Urinary bladder (tissue), 3 donors: ENCODE measurements at regions not wholly inside any gene's neighbourhood (a gene's known extent, or its start where the extent isn't known, plus 50 kb on each side); places are given as distances from the start of the nearest gene placed in this dataset.

Experiments used
- DNase-seq: peaks from one replicate; pipeline ENCODE4 v3.0.0-alpha.2; 2015; ENCODE audit errors: extremely low spot score
- H3K27ac ChIP-seq: one replicate; pipeline ENCODE4 v1.5.1; 2013; ENCODE audit warnings: low read depth, mild to moderate bottlenecking, moderate library complexity
- H3K36me3 ChIP-seq: one replicate; pipeline ENCODE4 v1.6.1; 2013; ENCODE audit warnings: mild to moderate bottlenecking, moderate library complexity; ENCODE audit not compliant: insufficient read depth
- H3K4me1 ChIP-seq: one replicate; pipeline ENCODE4 v1.6.1; 2013; ENCODE audit warnings: mild to moderate bottlenecking, moderate library complexity; ENCODE audit not compliant: insufficient read depth
- H3K4me3 ChIP-seq: one replicate; pipeline ENCODE4 v1.5.1; 2013; ENCODE audit warnings: low read depth, low read length
- WGBS: extraction: QIAGEN DNeasy Blood & Tissue Kit; methylation state at CpG from one replicate; pipeline ENCODE4 v1.1.7; 2013; 5-methylcytosine and 5-hydroxymethylcytosine counted together
- donor health status: healthy with polysubstance abuse.
- donor health status: healthy.

DNA sequence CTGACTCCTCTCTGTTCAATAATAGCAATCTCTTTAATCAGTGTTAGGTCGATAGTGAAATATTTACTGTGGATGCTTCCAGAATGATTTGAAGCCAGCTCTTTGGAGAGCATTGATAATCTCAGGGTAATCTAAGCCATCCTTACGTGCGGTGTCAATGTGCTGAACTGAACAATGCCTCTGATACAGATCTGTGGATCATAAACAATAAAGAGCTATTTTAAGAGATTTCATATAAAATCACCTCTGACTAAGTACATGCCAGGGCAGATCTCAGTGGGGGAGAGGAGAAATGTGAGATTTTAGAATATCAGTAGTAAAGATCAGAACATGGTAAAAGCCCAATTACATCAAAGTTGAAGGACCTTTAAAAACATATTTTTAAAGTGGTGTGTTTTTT is 319.3 kb upstream of the GBE1 start:
- H3K27ac ChIP-seq: no peak overlapping the region
- DNase-seq: no peak
- no peak overlapping the region for H3K4me3 ChIP-seq
- no peaks in the 10 kb centered on the region for H3K36me3 ChIP-seq
- 33% methylated on average over 3 of the region's 3 CpGs for WGBS
- no peaks in the 10 kb centered on the region for H3K4me1 ChIP-seq

DNA sequence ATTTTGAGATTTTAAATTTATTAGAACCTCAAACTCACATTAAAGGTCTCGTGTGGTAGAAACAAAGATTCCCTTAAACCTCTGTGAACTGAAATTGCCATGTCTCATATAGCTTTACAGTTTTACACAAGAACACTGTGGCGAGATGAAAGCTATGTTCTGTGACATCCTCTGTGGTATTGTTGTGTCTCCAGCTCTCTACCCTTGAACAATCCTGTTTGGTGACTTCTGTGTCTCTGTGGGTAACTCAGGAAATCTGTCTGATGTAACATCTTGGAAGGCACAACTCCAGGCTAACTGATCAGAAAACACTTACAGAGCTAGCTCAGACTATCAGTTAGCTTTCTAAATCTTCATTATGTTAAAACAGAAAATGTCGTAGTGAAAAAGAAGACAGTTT is 318.8 kb upstream of the GBE1 start:
- Histone ChIP-seq H3K4me1 (no peaks in the 10 kb centered on the region), H3K27ac (no peak overlapping the region), H3K36me3 (no peaks in the 10 kb centered on the region), H3K4me3 (no peak overlapping the region)
- WGBS: 60% methylated on average over 3 of the region's 3 CpGs
- DNase-seq: no peak

DNA sequence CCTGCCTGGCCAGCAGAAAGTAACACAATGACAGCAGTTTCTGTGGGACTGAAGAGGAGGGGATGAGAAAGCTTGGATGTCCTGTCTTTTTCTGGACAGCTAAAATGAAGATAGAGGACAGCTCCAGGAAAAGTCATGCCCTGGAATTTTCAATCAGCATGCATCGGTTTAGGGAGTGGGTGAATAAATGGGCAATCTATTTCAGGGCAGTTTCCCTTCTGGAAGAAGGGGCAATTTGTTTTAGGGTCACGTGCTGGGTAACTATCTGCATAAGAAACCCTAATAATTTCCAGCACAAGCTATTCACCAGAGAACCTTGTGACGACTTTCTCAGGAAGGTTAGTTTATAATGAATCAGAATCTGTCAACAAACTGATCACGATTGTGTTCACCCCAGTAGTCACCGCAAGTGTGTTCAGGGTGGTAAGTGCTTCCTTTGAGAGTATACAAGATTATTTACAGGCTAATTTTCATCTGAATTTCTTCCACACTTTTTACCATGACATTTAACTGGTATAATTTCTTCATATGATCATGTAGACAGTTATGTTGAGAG is 318.0 kb upstream of the GBE1 start:
- no peaks in the 10 kb centered on the region for H3K36me3 ChIP-seq
- no peak overlapping the region for H3K27ac ChIP-seq
- H3K4me1 ChIP-seq: no peaks in the 10 kb centered on the region
- DNase-seq: no peak
- no peak overlapping the region for H3K4me3 ChIP-seq
- 68% methylated on average over 5 of the region's 5 CpGs for WGBS

DNA sequence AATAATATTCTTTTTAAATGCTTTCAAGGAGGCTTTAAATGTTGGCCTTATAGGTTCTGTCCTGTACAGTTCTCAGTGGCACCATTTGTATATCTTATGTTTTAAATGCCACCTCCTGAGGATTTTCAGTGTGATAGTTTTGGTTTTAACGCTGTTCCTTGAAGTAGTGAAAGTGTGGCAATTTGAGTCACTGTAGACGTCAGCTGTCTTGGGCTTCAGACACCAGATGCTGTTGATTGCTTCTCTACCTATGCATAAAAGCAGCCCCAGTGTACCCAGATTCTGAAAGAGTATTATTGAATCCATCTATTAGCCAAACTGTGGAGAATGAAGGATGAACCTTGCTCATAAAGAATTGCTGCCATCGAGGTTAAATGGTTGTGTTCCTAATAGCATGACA is 316.8 kb upstream of the GBE1 start:
- H3K36me3 ChIP-seq: no peaks in the 10 kb centered on the region
- no peak for DNase-seq
- 76% methylated on average over 3 of the region's 3 CpGs for WGBS
- no peak overlapping the region for H3K27ac ChIP-seq
- no peak overlapping the region for H3K4me3 ChIP-seq
- no peaks in the 10 kb centered on the region for H3K4me1 ChIP-seq

DNA sequence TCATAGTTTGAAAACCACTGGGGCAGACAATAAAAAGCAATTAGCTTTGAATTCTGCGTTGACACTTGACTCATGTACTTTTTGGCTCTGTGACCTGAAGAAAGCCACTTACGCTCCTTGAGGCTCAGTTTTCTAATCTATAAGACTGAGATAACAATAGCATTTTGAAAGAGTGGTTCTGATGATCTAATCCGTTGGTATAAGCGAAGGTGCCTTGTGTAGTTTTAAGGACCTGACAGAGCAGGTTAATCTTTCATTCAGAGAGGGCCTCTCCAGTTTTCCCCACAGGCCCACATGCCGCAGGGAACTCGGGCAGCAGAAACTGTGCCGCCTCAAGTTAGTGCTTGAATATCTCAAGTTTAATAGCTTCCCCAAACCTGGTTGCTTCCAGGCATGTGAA is 306.0 kb upstream of the GBE1 start:
- H3K27ac ChIP-seq: no peak overlapping the region
- WGBS: 62% methylated on average over 7 of the region's 7 CpGs
- H3K4me3 ChIP-seq: no peak overlapping the region

DNA sequence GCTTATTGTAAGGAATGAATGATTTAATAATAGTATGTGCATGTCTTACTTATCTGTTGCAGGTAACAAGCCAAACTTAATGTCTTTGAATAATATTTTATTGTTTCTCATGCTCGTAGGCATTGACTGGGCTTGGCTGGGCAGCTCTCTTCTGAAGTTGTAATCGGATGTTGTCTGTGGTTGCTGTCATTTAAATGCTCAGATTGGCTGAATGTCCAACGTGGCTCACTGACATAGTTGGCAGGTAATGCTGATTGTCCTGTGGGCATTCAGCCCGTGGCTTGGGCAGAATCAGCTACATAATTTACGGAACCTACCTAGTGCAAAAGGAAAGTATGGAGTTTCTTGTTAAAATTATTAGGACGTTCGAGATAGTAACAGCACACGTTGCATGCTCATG is 297.4 kb upstream of the GBE1 start:
- 83% methylated on average over 8 of the region's 8 CpGs for WGBS
- H3K4me1 ChIP-seq: no peaks in the 10 kb centered on the region
- no peak overlapping the region for H3K4me3 ChIP-seq
- no peak for DNase-seq
- no peak overlapping the region for H3K27ac ChIP-seq
- H3K36me3 ChIP-seq: no peaks in the 10 kb centered on the region

More for the DNA sequence above, 306.0 kb upstream of the GBE1 start:
- DNase-seq: no peak
- Histone ChIP-seq H3K36me3 (no peaks in the 10 kb centered on the region), H3K4me1 (no peaks in the 10 kb centered on the region)

DNA sequence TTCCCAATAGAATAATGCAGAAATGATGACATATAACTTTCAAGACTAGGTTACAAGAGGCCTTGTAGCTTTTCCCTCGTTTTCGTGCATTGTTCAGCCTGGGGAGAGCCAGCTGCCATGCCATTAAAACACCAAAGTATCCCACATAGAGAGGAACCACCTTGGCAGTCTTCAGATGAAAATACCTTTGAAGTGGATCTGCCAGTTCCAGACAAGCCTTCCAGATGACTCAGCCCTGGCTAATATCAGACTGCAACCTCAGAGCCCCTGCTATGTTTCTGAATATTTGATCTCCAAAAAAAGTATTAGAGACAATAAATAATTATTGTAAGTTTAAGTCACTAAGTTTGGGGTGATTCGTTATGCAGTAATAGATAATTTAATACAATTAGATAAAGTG is 294.3 kb upstream of the GBE1 start:
- whole genome bisulfite sequencing: 52% methylated on average over 3 of the region's 3 CpGs
- Histone ChIP-seq H3K4me1 (no peaks in the 10 kb centered on the region), H3K27ac (no peak overlapping the region), H3K4me3 (no peak overlapping the region), H3K36me3 (no peaks in the 10 kb centered on the region)
- DNase-seq: no peak

DNA sequence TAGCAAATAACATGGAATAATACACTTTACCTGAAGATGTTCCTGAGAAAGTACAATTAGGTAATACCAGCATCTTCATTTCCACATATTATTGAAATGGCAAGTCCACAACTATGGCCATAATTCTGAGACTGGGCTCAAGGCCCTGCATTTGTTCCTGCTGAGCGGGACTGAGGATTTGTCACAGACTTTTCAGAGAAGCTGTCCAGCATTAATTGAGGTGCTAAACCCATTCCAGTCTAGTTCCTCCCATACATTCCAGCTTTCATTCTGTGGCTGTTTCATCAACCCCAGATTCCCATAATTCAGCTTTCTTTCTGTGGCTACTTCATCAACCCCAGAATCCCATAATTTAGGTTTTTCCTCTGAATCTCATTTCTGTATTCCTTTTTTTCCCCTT is 293.4 kb upstream of the GBE1 start:
- Histone ChIP-seq H3K27ac (no peak overlapping the region), H3K36me3 (no peaks in the 10 kb centered on the region), H3K4me1 (no peaks in the 10 kb centered on the region), H3K4me3 (no peak overlapping the region)
- DNase-seq: no peak
- 88% methylated on average over 1 of the region's 1 CpG for WGBS

DNA sequence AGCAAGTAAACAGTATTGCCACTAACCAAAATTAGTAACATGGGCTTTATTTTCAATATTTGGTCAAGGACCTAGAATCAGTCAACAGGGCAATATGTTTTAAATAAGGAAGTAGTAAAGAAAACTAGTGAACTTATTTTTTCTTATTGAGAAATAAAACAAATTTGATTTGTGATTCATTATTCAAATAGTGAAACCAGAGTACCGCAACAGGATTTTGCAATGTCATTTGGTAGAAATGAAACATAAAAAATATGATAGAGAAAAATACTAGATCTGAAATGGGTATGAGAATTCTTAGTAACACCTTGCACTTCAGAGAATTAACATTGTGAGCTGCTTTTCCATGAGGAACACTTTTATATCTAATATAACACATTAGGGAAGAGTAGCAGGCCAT is 291.8 kb upstream of the GBE1 start:
- H3K4me1 ChIP-seq: no peaks in the 10 kb centered on the region
- H3K27ac ChIP-seq: no peak overlapping the region
- no peak for DNase-seq
- H3K4me3 ChIP-seq: no peak overlapping the region
- 90% methylated on average over 1 of the region's 1 CpG for WGBS
- no peaks in the 10 kb centered on the region for H3K36me3 ChIP-seq

DNA sequence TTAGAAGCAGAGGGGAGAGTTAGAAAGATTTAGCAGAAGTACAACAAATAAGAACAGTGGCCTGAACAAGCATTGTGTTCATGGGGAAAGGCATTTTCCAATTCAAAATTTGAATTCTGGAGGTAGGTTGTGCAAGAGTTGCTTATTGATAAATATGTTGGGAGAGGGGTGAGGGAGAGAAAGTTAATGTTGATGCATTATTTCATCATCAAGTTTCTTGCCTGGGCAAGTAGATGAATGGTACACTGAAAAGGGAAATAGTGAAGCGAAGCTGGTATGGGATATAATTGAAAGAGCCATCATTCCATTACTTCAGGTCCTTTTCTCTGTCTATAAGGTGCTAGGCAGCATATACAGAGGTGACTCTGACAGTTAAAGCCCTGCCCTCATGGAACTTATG is 288.9 kb upstream of the GBE1 start:
- 94% methylated on average over 1 of the region's 1 CpG for WGBS
- H3K4me1 ChIP-seq: no peaks in the 10 kb centered on the region
- no peak overlapping the region for H3K4me3 ChIP-seq
- no peak overlapping the region for H3K27ac ChIP-seq
- H3K36me3 ChIP-seq: no peaks in the 10 kb centered on the region
- DNase-seq: no peak

DNA sequence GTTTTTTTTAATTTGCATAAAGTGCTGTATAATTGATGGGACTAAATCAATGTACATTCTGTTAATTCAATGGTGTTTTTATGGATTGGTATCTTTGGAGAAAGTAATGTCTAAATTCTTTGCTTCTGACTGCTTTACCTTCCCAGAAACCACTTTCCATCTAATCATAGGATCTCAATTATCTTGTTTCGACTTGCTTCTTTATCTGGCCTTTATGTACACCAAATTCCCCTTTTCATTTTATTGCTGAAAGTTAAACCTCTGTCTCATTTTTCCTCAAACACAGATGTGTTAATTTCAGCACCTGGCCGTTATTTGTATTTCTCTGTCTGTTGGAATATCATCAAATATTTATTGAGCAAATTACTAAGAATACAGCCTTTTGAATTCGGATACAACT is 287.3 kb upstream of the GBE1 start:
- Histone ChIP-seq H3K27ac (no peak overlapping the region), H3K4me3 (no peak overlapping the region), H3K4me1 (no peaks in the 10 kb centered on the region), H3K36me3 (no peaks in the 10 kb centered on the region)
- 62% methylated on average over 3 of the region's 3 CpGs for WGBS
- DNase-seq: no peak

DNA sequence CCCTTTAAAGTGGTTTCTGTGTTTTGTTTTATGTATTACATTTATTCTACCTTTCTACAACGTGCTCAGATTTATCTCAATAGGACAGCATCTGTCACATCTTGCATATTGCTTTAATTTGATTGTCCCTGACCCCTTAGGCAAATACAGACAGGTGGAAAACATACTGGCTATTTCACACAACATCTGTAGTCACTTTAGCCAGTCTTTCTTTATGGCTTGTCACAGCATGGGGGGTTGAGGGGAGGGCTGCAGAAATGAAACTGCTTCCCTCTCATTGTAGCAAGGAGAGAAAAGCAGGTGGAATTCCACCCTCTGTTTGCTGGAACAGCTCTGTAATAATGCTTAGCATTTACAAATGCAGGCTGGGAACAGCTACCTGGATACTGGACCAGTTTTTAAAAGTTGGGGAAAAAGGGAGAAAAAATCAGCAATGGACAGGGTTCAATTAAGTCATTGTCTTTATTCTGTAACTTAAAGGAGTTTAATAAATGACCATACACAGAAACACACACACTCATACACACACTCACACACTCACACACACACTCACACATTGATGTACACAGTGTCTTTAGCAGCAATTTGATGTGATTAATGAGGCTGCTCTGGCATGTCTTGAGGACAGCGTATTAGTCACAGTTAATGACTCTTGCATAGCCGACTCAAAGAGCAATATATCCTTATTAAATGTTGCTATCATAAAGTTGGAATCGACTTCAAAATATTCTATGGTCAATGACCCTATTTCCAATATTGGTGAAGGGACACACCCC is 283.7 kb upstream of the GBE1 start:
- H3K27ac ChIP-seq: no peak overlapping the region
- no peaks in the 10 kb centered on the region for H3K4me1 ChIP-seq
- no peaks in the 10 kb centered on the region for H3K36me3 ChIP-seq
- no peak for DNase-seq
- 64% methylated on average over 4 of the region's 4 CpGs for WGBS
- H3K4me3 ChIP-seq: no peak overlapping the region

DNA sequence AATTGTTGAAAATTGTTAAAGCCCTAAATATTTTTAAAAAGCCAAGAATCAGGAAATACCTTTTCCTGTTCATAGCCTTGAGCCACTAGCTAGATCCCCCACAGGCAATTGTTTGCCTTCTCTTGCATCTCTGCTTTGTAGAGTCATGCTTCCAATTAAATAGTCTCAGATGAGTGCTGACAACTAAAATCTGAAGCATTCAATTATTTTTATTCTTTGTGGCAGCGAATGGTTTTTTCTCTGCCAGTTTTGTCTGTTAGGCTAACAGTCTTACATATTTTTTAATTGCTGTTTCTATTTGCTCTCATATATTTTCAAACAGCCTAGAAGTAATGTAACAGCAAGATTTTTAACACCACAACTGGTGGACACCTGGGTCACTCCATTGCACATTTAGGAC is 277.1 kb upstream of the GBE1 start:
- H3K4me3 ChIP-seq: no peak overlapping the region
- no peaks in the 10 kb centered on the region for H3K4me1 ChIP-seq
- H3K27ac ChIP-seq: no peak overlapping the region
- H3K36me3 ChIP-seq: no peaks in the 10 kb centered on the region
- DNase-seq: no peak
- WGBS: 60% methylated on average over 1 of the region's 1 CpG

DNA sequence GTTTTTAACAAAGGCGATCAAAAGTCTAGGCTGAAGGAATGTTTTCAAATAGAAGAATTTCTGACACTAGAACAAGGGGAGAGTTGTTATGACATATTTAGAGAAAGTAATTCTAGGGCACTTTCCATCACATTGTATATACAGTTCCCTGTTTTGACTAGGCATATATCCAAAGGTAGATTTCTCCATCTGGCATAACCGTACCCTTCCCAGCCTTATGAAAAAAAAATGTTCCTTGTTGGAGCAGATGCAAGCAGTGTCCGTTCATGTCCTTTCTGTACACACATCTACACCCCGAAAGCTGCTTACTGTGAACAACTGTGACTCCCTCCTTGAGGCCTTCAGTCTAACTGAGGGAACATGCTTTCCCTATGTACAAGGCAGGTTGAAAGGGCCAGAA is 271.7 kb upstream of the GBE1 start:
- Histone ChIP-seq H3K4me3 (no peak overlapping the region), H3K4me1 (no peaks in the 10 kb centered on the region), H3K27ac (no peak overlapping the region), H3K36me3 (no peaks in the 10 kb centered on the region)
- 79% methylated on average over 4 of the region's 4 CpGs for WGBS
- DNase-seq: no peak

DNA sequence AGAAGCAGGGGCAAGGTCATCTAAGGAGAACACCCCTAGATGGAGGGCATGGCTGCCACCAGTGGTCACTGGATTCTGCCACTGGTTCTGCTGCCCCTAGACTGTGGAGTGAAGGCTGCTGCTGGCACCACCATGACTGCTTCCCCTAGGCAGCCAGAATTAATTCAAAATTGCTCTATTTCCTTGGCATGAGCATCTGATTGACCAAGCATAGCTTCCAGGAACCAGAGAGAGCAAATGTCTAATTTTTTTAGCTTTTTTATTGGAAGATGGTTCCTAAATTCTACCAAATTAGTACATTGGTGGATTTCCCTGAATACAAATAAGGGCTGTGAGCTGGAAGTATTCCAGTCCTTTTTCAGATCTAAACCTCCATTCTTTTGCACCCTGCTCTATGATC is 270.2 kb upstream of the GBE1 start:
- Histone ChIP-seq H3K36me3 (no peaks in the 10 kb centered on the region), H3K4me3 (no peak overlapping the region), H3K4me1 (no peaks in the 10 kb centered on the region), H3K27ac (no peak overlapping the region)
- DNase-seq: no peak
